ENCODE measurements at regions not wholly inside any gene's neighbourhood (a gene's known extent, or its start where the extent isn't known, plus 50 kb on each side); places are given as distances from the start of the nearest gene placed in this dataset.
"Not testable (repeated sequence)": the region's sequence is repeated elsewhere in the genome, so short reads cannot be mapped to it uniquely, and the experiment has no call there.

- TF ChIP-seq CTCF (conservative IDR thresholded peaks at IDR 0.05 in 1 of 2, IDR thresholded peaks at IDR 0.05 in 1 of 2; ENCODE audit: low read depth in 1 of 2, low read length in 2 of 2) (no peak), EZH2 (IDR thresholded peaks at IDR 0.05; ENCODE audit: low read length, missing control alignments) (no peak)
- Histone ChIP-seq H3K79me2 (ENCODE audit: control insufficient read depth, insufficient read depth, low read length) (no peaks in the 10 kb centered on the region), H3K4me1 (ENCODE audit: control insufficient read depth, extremely low read depth, insufficient read depth, low read length) (no peaks in the 10 kb centered on the region), H3K9me3 (ENCODE audit: control insufficient read depth, insufficient read depth, low read depth, low read length) (no peaks in the 10 kb centered on the region), H3K9ac (ENCODE audit: insufficient read depth, low read length) (no peak overlapping the region), H3K4me2 (ENCODE audit: extremely low read depth, insufficient read depth, low read length) (no peak overlapping the region), H4K20me1 (ENCODE audit: control insufficient read depth, extremely low read depth, insufficient read depth, low read length) (no peaks in the 10 kb centered on the region), H2AFZ (ENCODE audit: low read length) (no peak overlapping the region), H3K27me3 (ENCODE audit: control insufficient read depth, insufficient read depth, low read length) (no peaks in the 10 kb centered on the region), H3K36me3 (ENCODE audit: control insufficient read depth, insufficient read depth, low read length) (no peaks in the 10 kb centered on the region), H3K27ac (ENCODE audit: insufficient read depth, low read length) (no peak overlapping the region), H3K4me3 (replicated peaks in 1 of 4; ENCODE audit: control extremely low read depth in 1 of 4, insufficient read depth in 1 of 4, low read depth in 3 of 4, low read length in 4 of 4) (no peak overlapping the region)
- DNase-seq (ENCODE audit: low read depth in 2 of 2), result no peak
These were observed 659.4 kb upstream of the EEF2KMT start for GRCh38 chr16:5756969-5757368.

- H2AFZ ChIP-seq (ENCODE audit: low read length), result no peak overlapping the region
- no peaks in the 10 kb centered on the region for H3K4me1 ChIP-seq (ENCODE audit: control insufficient read depth, extremely low read depth, insufficient read depth, low read length)
- no peaks in the 10 kb centered on the region for H3K9me3 ChIP-seq (ENCODE audit: control insufficient read depth, insufficient read depth, low read depth, low read length)
- no peaks in the 10 kb centered on the region for H3K36me3 ChIP-seq (ENCODE audit: control insufficient read depth, insufficient read depth, low read length)
- no peaks in the 10 kb centered on the region for H3K27me3 ChIP-seq (ENCODE audit: control insufficient read depth, insufficient read depth, low read length)
- TF ChIP-seq EZH2 (IDR thresholded peaks at IDR 0.05; ENCODE audit: low read length, missing control alignments) (no peak), CTCF (conservative IDR thresholded peaks at IDR 0.05 in 1 of 2, IDR thresholded peaks at IDR 0.05 in 1 of 2; ENCODE audit: low read depth in 1 of 2, low read length in 2 of 2) (no peak)
- H3K79me2 ChIP-seq (ENCODE audit: control insufficient read depth, insufficient read depth, low read length), result no peaks in the 10 kb centered on the region
- no peak overlapping the region for H3K27ac ChIP-seq (ENCODE audit: insufficient read depth, low read length)
- no peak for DNase-seq (ENCODE audit: low read depth in 2 of 2)
- H3K4me3 ChIP-seq (replicated peaks in 1 of 4; ENCODE audit: control extremely low read depth in 1 of 4, insufficient read depth in 1 of 4, low read depth in 3 of 4, low read length in 4 of 4), result no peak overlapping the region
- H4K20me1 ChIP-seq (ENCODE audit: control insufficient read depth, extremely low read depth, insufficient read depth, low read length), result no peaks in the 10 kb centered on the region
- no peak overlapping the region for H3K4me2 ChIP-seq (ENCODE audit: extremely low read depth, insufficient read depth, low read length)
- no peak overlapping the region for H3K9ac ChIP-seq (ENCODE audit: insufficient read depth, low read length)
These were observed 655.8 kb upstream of the EEF2KMT start for GRCh38 chr16:5753381-5753780.

GRCh38 chr16:5751216-5751615 is 653.6 kb upstream of the EEF2KMT start:
- Histone ChIP-seq H3K4me3 (replicated peaks in 1 of 4; ENCODE audit: control extremely low read depth in 1 of 4, insufficient read depth in 1 of 4, low read depth in 3 of 4, low read length in 4 of 4) (no peak overlapping the region), H3K9ac (ENCODE audit: insufficient read depth, low read length) (no peak overlapping the region), H3K27me3 (ENCODE audit: control insufficient read depth, insufficient read depth, low read length) (no peaks in the 10 kb centered on the region), H3K79me2 (ENCODE audit: control insufficient read depth, insufficient read depth, low read length) (no peaks in the 10 kb centered on the region), H3K27ac (ENCODE audit: insufficient read depth, low read length) (no peak overlapping the region), H3K4me1 (ENCODE audit: control insufficient read depth, extremely low read depth, insufficient read depth, low read length) (no peaks in the 10 kb centered on the region), H4K20me1 (ENCODE audit: control insufficient read depth, extremely low read depth, insufficient read depth, low read length) (no peaks in the 10 kb centered on the region), H3K36me3 (ENCODE audit: control insufficient read depth, insufficient read depth, low read length) (no peaks in the 10 kb centered on the region), H3K9me3 (ENCODE audit: control insufficient read depth, insufficient read depth, low read depth, low read length) (no peaks in the 10 kb centered on the region), H2AFZ (ENCODE audit: low read length) (no peak overlapping the region), H3K4me2 (ENCODE audit: extremely low read depth, insufficient read depth, low read length) (no peak overlapping the region)
- no peak for DNase-seq (ENCODE audit: low read depth in 2 of 2)
- TF ChIP-seq EZH2 (IDR thresholded peaks at IDR 0.05; ENCODE audit: low read length, missing control alignments) (no peak), CTCF (conservative IDR thresholded peaks at IDR 0.05 in 1 of 2, IDR thresholded peaks at IDR 0.05 in 1 of 2; ENCODE audit: low read depth in 1 of 2, low read length in 2 of 2) (no peak)

- not testable (repeated sequence) for DNase-seq (ENCODE audit: low read depth in 2 of 2); H2AFZ ChIP-seq (ENCODE audit: low read length)
These were observed 652.8 kb upstream of the EEF2KMT start for GRCh38 chr16:5750439-5750838.

More at GRCh38 chr16:5750439-5750838, 652.8 kb upstream of the EEF2KMT start:
- not testable (repeated sequence) for H3K9ac ChIP-seq (ENCODE audit: insufficient read depth, low read length); H3K36me3 ChIP-seq (ENCODE audit: control insufficient read depth, insufficient read depth, low read length); H3K79me2 ChIP-seq (ENCODE audit: control insufficient read depth, insufficient read depth, low read length); H3K27ac ChIP-seq (ENCODE audit: insufficient read depth, low read length); H3K4me2 ChIP-seq (ENCODE audit: extremely low read depth, insufficient read depth, low read length); H4K20me1 ChIP-seq (ENCODE audit: control insufficient read depth, extremely low read depth, insufficient read depth, low read length); H3K4me3 ChIP-seq (replicated peaks in 1 of 4; ENCODE audit: control extremely low read depth in 1 of 4, insufficient read depth in 1 of 4, low read depth in 3 of 4, low read length in 4 of 4); H3K4me1 ChIP-seq (ENCODE audit: control insufficient read depth, extremely low read depth, insufficient read depth, low read length); H3K9me3 ChIP-seq (ENCODE audit: control insufficient read depth, insufficient read depth, low read depth, low read length); H3K27me3 ChIP-seq (ENCODE audit: control insufficient read depth, insufficient read depth, low read length)

All from fibroblast of lung (primary cell).